Spleen (tissue), 11 donors: ENCODE measurements at regions not wholly inside any gene's neighbourhood (a gene's known extent, or its start where the extent isn't known, plus 50 kb on each side); places are given as distances from the start of the nearest gene placed in this dataset.

Experiments used
- DNase-seq: peaks from one replicate; pipeline ENCODE4 v3.0.0-alpha.2; 2020
- H3K27ac ChIP-seq, 8 donors: fragments of 200-600 bp; sonication (generic) in 7 of 8; 1 replicate in 4 of 8; 2 replicates in 4 of 8; pipeline versions ENCODE4 v1.5.0 to v1.8.0; 2016 to 2021; ENCODE audit warnings: inconsistent platforms in 4 of 8, mild to moderate bottlenecking in 4 of 8, moderate library complexity in 1 of 8
- H3K27me3 ChIP-seq, 7 donors: fragments of 200-600 bp; sonication (generic) in 6 of 7; replicated peaks in 1 of 7; 1 replicate in 4 of 7; 2 replicates in 3 of 7; pipeline versions ENCODE4 v1.5.0 to v1.8.0; 2016 to 2021; ENCODE audit warnings: inconsistent platforms in 3 of 7, mild to moderate bottlenecking in 1 of 7
- H3K36me3 ChIP-seq, 6 donors: fragments of 200-600 bp; sonication (generic) in 5 of 6; 1 replicate in 4 of 6; 2 replicates in 2 of 6; pipeline versions ENCODE4 v1.5.0 to v1.8.0; 2016 to 2021; ENCODE audit warnings: inconsistent platforms in 2 of 6
- H3K4me1 ChIP-seq, 6 donors: fragments of 200-600 bp; sonication (generic) in 5 of 6; 1 replicate in 3 of 6; 2 replicates in 3 of 6; pipeline versions ENCODE4 v1.5.0 to v1.8.0; 2016 to 2021; ENCODE audit warnings: inconsistent platforms in 3 of 6
- H3K4me3 ChIP-seq, 8 donors: fragments of 200-600 bp; sonication (generic) in 7 of 8; 1 replicate in 4 of 8; 2 replicates in 4 of 8; pipeline versions ENCODE4 v1.5.0 to v1.8.0; 2016 to 2021; ENCODE audit warnings: inconsistent platforms in 4 of 8, mild to moderate bottlenecking in 4 of 8, moderate library complexity in 2 of 8
- H3K9me3 ChIP-seq, 8 donors: fragments of 200-600 bp; sonication (generic) in 7 of 8; 1 replicate in 4 of 8; 2 replicates in 4 of 8; pipeline versions ENCODE4 v1.5.0 to v1.8.0; 2016 to 2021; ENCODE audit warnings: inconsistent platforms in 4 of 8
- POLR2A ChIP-seq, 3 donors: fragments of 450-650 bp; IDR thresholded peaks; one replicate each; pipeline ENCODE4 v1.5.1; 2017; ENCODE audit warnings: antibody characterized with exemption in 3 of 3, mild to moderate bottlenecking in 1 of 3
- POLR2AphosphoS5 ChIP-seq, 3 donors: sonication (generic); formaldehyde crosslinking; IDR thresholded peaks; one replicate each; pipeline ENCODE4 v1.5.1; 2017; ENCODE audit warnings: antibody characterized with exemption in 3 of 3
- WGBS, 5 donors: extraction: QIAGEN DNeasy Blood & Tissue Kit in 3 of 5; methylation state at CpG; one replicate each; pipeline versions ENCODE4 v1.1.5 to v1.1.7; 2013 to 2018; 5-methylcytosine and 5-hydroxymethylcytosine counted together
- intact Hi-C: fragments of 100-400 bp; cut with DNase I; formaldehyde crosslinking; loops from one replicate; pipeline ENCODE4 v1.15.0; 2023; ENCODE audit warnings: low total_unique reads
- TF ChIP-seq, protein P1 (sequence below), 11 experiments: fragments of 200-600 bp in 7 of 11; fragments of 450-650 bp in 4 of 11; sonication (generic) in 4 of 11; IDR thresholded peaks in 8 of 11; conservative IDR thresholded peaks in 3 of 11; 1 replicate in 7 of 11; 2 replicates in 4 of 11; pipeline versions ENCODE4 v1.4.0 to v1.8.0; 2016 to 2021; ENCODE audit warnings: antibody characterized with exemption in 11 of 11, inconsistent platforms in 4 of 11, mild to moderate bottlenecking in 1 of 11
- donor health status: healthy with polysubstance abuse.
- donor health status: DM: no; HTN: no; CAD: no; lungs with moderate emphysema.
- donor health status: DM: no; HTN: no; CAD: no.
- donor health status: Bipolar disorder and iron deficiency.
- donor health status: healthy.
- donor health status: DM: no; HTN: no; CAD: no.
- donor health status: DM: yes; HTN: yes; CAD: no.

- Histone ChIP-seq H3K27ac (no peak overlapping the region), H3K27me3 (no peaks in the 10 kb centered on the region)
- DNase-seq, result no peak
Measured at GRCh38 chr18:60082282-60082681, 182.5 kb downstream of the PMAIP1 start.

DNA sequence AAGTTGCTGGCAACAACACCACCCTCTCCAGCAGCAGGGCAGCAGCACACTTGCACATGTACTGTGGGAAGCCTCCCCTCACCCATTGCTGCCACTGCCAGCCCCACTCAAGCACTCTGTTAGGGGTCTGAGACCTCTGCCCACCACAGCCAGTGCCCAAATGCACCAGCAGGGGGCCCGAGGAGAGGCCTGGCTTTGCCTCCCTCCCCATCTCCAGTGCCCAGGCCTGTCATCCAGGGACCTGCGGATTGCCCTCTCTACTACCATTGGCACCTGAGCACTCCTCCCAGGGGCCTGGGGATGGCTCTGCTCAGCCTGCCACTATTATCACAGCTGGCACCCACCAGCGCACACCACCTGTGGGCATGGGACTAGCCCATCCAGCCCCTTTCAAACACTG, 175.7 kb downstream of the PMAIP1 start:
- TF ChIP-seq, protein P1, sequence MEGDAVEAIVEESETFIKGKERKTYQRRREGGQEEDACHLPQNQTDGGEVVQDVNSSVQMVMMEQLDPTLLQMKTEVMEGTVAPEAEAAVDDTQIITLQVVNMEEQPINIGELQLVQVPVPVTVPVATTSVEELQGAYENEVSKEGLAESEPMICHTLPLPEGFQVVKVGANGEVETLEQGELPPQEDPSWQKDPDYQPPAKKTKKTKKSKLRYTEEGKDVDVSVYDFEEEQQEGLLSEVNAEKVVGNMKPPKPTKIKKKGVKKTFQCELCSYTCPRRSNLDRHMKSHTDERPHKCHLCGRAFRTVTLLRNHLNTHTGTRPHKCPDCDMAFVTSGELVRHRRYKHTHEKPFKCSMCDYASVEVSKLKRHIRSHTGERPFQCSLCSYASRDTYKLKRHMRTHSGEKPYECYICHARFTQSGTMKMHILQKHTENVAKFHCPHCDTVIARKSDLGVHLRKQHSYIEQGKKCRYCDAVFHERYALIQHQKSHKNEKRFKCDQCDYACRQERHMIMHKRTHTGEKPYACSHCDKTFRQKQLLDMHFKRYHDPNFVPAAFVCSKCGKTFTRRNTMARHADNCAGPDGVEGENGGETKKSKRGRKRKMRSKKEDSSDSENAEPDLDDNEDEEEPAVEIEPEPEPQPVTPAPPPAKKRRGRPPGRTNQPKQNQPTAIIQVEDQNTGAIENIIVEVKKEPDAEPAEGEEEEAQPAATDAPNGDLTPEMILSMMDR (IDR thresholded peaks at IDR 0.05 in 8 of 11, conservative IDR thresholded peaks at IDR 0.05 in 3 of 11), result no peak
- TF ChIP-seq POLR2AphosphoS5 (IDR thresholded peaks at IDR 0.05) (no peak), POLR2A (IDR thresholded peaks at IDR 0.05) (no peak)
- Histone ChIP-seq H3K27me3 (peaks cover 0 to 10% (median 0%) of the 10 kb centered on the region in 7 donors), H3K4me3 (no peak overlapping the region), H3K9me3 (peaks cover 0 to 21% (median 4%) of the 10 kb centered on the region in 8 donors), H3K4me1 (no peaks in the 10 kb centered on the region), H3K36me3 (no peaks in the 10 kb centered on the region), H3K27ac (no peak overlapping the region)
- DNase-seq, result no peak
- 60 to 80% (median 79%) methylated on average over 2 to 3 of the region's 3 CpGs for WGBS, 5 donors
- intact Hi-C loops, result no loop called here

More at GRCh38 chr18:60082282-60082681, 182.5 kb downstream of the PMAIP1 start:
- Histone ChIP-seq H3K4me1 (no peaks in the 10 kb centered on the region), H3K4me3 (no peak overlapping the region), H3K9me3 (peaks cover 0 to 2% (median 0%) of the 10 kb centered on the region in 8 donors), H3K36me3 (no peaks in the 10 kb centered on the region)
- TF ChIP-seq POLR2AphosphoS5 (IDR thresholded peaks at IDR 0.05), result no peak
- TF ChIP-seq, protein P1 (IDR thresholded peaks at IDR 0.05 in 8 of 11, conservative IDR thresholded peaks at IDR 0.05 in 3 of 11), result no peak
- TF ChIP-seq POLR2A (IDR thresholded peaks at IDR 0.05), result no peak
- WGBS, 5 donors, result 79 to 88% (median 84%) methylated on average over 2 of the region's 2 CpGs
- intact Hi-C loops, result no loop called here

DNA sequence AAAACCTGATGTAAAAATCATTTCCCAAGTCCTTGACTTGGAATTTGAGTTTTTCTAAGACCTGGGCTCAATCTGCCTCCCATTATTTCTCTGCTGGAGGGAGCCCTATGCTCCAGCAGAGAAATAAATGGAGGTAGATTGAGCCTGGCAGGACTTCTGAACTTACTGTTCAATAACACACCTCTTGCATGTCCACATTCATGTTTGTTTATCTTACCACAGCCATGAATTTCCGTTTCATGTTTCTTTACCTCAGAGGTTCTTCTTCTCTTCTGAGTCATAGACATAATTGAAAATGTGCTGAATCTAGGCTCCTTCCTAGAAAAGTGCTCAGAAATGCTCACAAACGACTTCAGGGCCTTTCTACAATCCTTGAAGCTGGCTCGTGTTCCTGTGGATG, 170.8 kb downstream of the PMAIP1 start:
- Histone ChIP-seq H3K36me3 (no peaks in the 10 kb centered on the region), H3K27ac (no peak overlapping the region), H3K27me3 (peaks cover 0 to 7% (median 0%) of the 10 kb centered on the region in 7 donors), H3K4me1 (no peaks in the 10 kb centered on the region), H3K9me3 (peaks cover 0 to 6% (median 0%) of the 10 kb centered on the region in 8 donors), H3K4me3 (no peak overlapping the region)
- TF ChIP-seq, protein P1 (IDR thresholded peaks at IDR 0.05 in 8 of 11, conservative IDR thresholded peaks at IDR 0.05 in 3 of 11), result no peak
- TF ChIP-seq POLR2A (IDR thresholded peaks at IDR 0.05) (no peak), POLR2AphosphoS5 (IDR thresholded peaks at IDR 0.05) (no peak)
- WGBS, 5 donors, result 56 to 80% (median 62%) methylated on average over 3 of the region's 3 CpGs
- intact Hi-C loops, result no loop called here
- DNase-seq, result no peak

- TF ChIP-seq, protein P1 (IDR thresholded peaks at IDR 0.05 in 8 of 11, conservative IDR thresholded peaks at IDR 0.05 in 3 of 11), result no peak
- no peak for TF ChIP-seq POLR2A (IDR thresholded peaks at IDR 0.05)
- TF ChIP-seq POLR2AphosphoS5 (IDR thresholded peaks at IDR 0.05), result no peak
- 59 to 74% (median 65%) methylated on average over 2 of the region's 2 CpGs for WGBS, 5 donors
- H3K27me3 ChIP-seq, result no peaks in the 10 kb centered on the region
- no peaks in the 10 kb centered on the region for H3K4me1 ChIP-seq
- H3K9me3 ChIP-seq, result no peaks in the 10 kb centered on the region
- H3K36me3 ChIP-seq, result no peaks in the 10 kb centered on the region
- H3K4me3 ChIP-seq, result no peak overlapping the region
- DNase-seq, result no peak
- no peak overlapping the region for H3K27ac ChIP-seq
- intact Hi-C loops, result no loop called here
Measured at GRCh38 chr18:60069145-60069544, 169.3 kb downstream of the PMAIP1 start.
